H1 (cell line): ENCODE measurements at regions not wholly inside any gene's neighbourhood (a gene's known extent, or its start where the extent isn't known, plus 50 kb on each side); places are given as distances from the start of the nearest gene placed in this dataset.

ENCODE experiments used
- CTCF ChIA-PET: fragments of 300-600 bp; sonication (Branson Sonifier 250); formaldehyde crosslinking; loops from one replicate; lab custom pipeline; 2021; ENCODE audit not compliant: partially characterized antibody; lab: Charles Lee
- POLR2A ChIA-PET: fragments of 300-600 bp; sonication (Branson Sonifier 250); formaldehyde crosslinking; loops from one replicate; lab custom pipeline; 2021; ENCODE audit warnings: inconsistent platforms; ENCODE audit not compliant: partially characterized antibody; lab: Charles Lee
- DNase-seq, 2 experiments: peaks; one replicate each; pipeline versions ENCODE4 v3.0.0 to v3.0.0-alpha.2; 2010 to 2022; ENCODE audit warnings: low spot score in 2 of 2, low read depth in 1 of 2, mixed read lengths in 1 of 2
- FAIRE-seq: peaks from 2 replicates; lab custom pipeline; 2011; peaks lifted over from hg19 to GRCh38; lab: Jason Lieb, UNC
- H2AFZ ChIP-seq: 2 replicates; pipeline ENCODE4 v1.8.1; 2012; ENCODE audit warnings: low read length, inconsistent platforms
- H2AK5ac ChIP-seq: 2 replicates; pipeline ENCODE4 v1.6.1; 2013; ENCODE audit warnings: low read depth, low read length
- H2BK120ac ChIP-seq: replicated peaks from 2 replicates; pipeline ENCODE3; 2013; ENCODE audit warnings: low read depth, low read length, inconsistent platforms
- H2BK12ac ChIP-seq: 2 replicates; pipeline ENCODE4 v1.6.1; 2013; ENCODE audit warnings: low read depth, low read length
- H2BK15ac ChIP-seq: 2 replicates; pipeline ENCODE4 v1.6.1; 2013; ENCODE audit warnings: low read length
- H2BK20ac ChIP-seq: 2 replicates; pipeline ENCODE4 v1.6.1; 2013; ENCODE audit warnings: low read length
- H2BK5ac ChIP-seq: 2 replicates; pipeline ENCODE4 v1.6.1; 2013; ENCODE audit warnings: low read depth, low read length
- H3K14ac ChIP-seq: 2 replicates; pipeline ENCODE4 v1.6.1; 2013; ENCODE audit warnings: inconsistent platforms; ENCODE audit not compliant: insufficient read length
- H3K18ac ChIP-seq: 2 replicates; pipeline ENCODE4 v1.6.1; 2013; ENCODE audit warnings: low read length; ENCODE audit errors: extremely low read depth
- H3K23ac ChIP-seq: 2 replicates; pipeline ENCODE4 v1.6.1; 2013; ENCODE audit warnings: inconsistent platforms; ENCODE audit not compliant: insufficient read length
- H3K23me2 ChIP-seq: 2 replicates; pipeline ENCODE4 v1.6.1; 2013; ENCODE audit warnings: low read depth, low read length
- H3K27ac ChIP-seq: 2 replicates; pipeline ENCODE4 v1.6.1; 2011; ENCODE audit warnings: low read depth, low read length, inconsistent platforms
- H3K27me3 ChIP-seq, 4 experiments: replicated peaks in 1 of 4; 1 replicate in 1 of 4; 2 replicates in 3 of 4; pipeline versions ENCODE4 v1.6.1 to v1.8.1; 2011 to 2013; ENCODE audit warnings: low read length in 3 of 4, mild to moderate bottlenecking in 3 of 4, inconsistent platforms in 2 of 4, mixed read lengths in 2 of 4, moderate library complexity in 1 of 4; ENCODE audit not compliant: control insufficient read depth in 3 of 4, insufficient read depth in 3 of 4; ENCODE audit errors: extremely low read depth in 1 of 4
- H3K36me3 ChIP-seq, 4 experiments: 2 replicates each; pipeline versions ENCODE4 v1.6.1 to v1.8.1; 2011 to 2013; ENCODE audit warnings: mild to moderate bottlenecking in 4 of 4, low read length in 3 of 4, moderate library complexity in 2 of 4, control low read depth in 1 of 4, inconsistent platforms in 1 of 4; ENCODE audit not compliant: insufficient read depth in 4 of 4, control insufficient read depth in 2 of 4
- H3K4ac ChIP-seq: replicated peaks from 2 replicates; pipeline ENCODE3; 2013; ENCODE audit warnings: low read length, low read depth, mixed read lengths, inconsistent platforms; ENCODE audit not compliant: insufficient read length
- H3K4me1 ChIP-seq, 4 experiments: replicated peaks in 1 of 4; 1 replicate in 1 of 4; 2 replicates in 3 of 4; pipeline versions ENCODE4 v1.6.1 to v1.8.1; 2011 to 2013; ENCODE audit warnings: low read length in 3 of 4, inconsistent platforms in 2 of 4, mixed read lengths in 1 of 4; ENCODE audit not compliant: insufficient read depth in 4 of 4, control insufficient read depth in 3 of 4
- H3K4me2 ChIP-seq, 2 experiments: 2 replicates each; pipeline versions ENCODE4 v1.6.1 to v1.8.1; 2011 to 2013; ENCODE audit warnings: low read depth in 2 of 2, low read length in 2 of 2, control low read depth in 1 of 2, inconsistent platforms in 1 of 2, mild to moderate bottlenecking in 1 of 2; ENCODE audit not compliant: insufficient read depth in 1 of 2
- H3K4me3 ChIP-seq, 4 experiments: fragments of 200-600, 300-600 bp in 1 of 4; sonication (generic), shearing (Covaris generic), sonication (Bioruptor Twin) in 1 of 4; 2 replicates each; pipeline versions ENCODE4 v1.5.1 to v1.8.1; 2011 to 2016; ENCODE audit warnings: low read length in 4 of 4, low read depth in 3 of 4, control low read depth in 2 of 4, inconsistent platforms in 2 of 4, mild to moderate bottlenecking in 2 of 4, mixed read lengths in 1 of 4, moderate library complexity in 1 of 4; ENCODE audit not compliant: insufficient read depth in 2 of 4; ENCODE audit errors: extremely low read depth in 1 of 4
- H3K56ac ChIP-seq: replicated peaks from 2 replicates; pipeline ENCODE3; 2013; ENCODE audit warnings: low read depth, mild to moderate bottlenecking, mixed read lengths, low read length, inconsistent platforms; ENCODE audit not compliant: insufficient read length
- H3K79me1 ChIP-seq: 2 replicates; pipeline ENCODE4 v1.6.1; 2013; ENCODE audit warnings: low read depth, low read length, control low read depth
- H3K79me2 ChIP-seq, 2 experiments: 2 replicates each; pipeline versions ENCODE4 v1.6.1 to v1.8.1; 2012 to 2013; ENCODE audit warnings: low read length in 2 of 2, mild to moderate bottlenecking in 2 of 2, inconsistent platforms in 1 of 2; ENCODE audit not compliant: insufficient read depth in 2 of 2, control insufficient read depth in 1 of 2
- H3K9ac ChIP-seq, 4 experiments: replicated peaks in 1 of 4; 1 replicate in 1 of 4; 2 replicates in 3 of 4; pipeline versions ENCODE4 v1.6.1 to v1.8.1; 2011 to 2013; ENCODE audit warnings: low read depth in 3 of 4, low read length in 3 of 4, control low read depth in 2 of 4, mild to moderate bottlenecking in 2 of 4, moderate library complexity in 2 of 4, inconsistent platforms in 1 of 4; ENCODE audit errors: extremely low read depth in 1 of 4
- H3K9me3 ChIP-seq, 2 experiments: 2 replicates each; pipeline versions ENCODE4 v1.6.1 to v1.8.1; 2012 to 2013; ENCODE audit warnings: mild to moderate bottlenecking in 2 of 2, moderate library complexity in 2 of 2, control low read depth in 1 of 2, inconsistent platforms in 1 of 2, low read depth in 1 of 2, low read length in 1 of 2, mixed read lengths in 1 of 2; ENCODE audit not compliant: insufficient read depth in 2 of 2
- H4K20me1 ChIP-seq, 2 experiments: replicated peaks in 1 of 2; 2 replicates each; pipeline versions ENCODE3 to v1.8.1; 2011 to 2013; ENCODE audit warnings: inconsistent platforms in 2 of 2, low read length in 2 of 2, mild to moderate bottlenecking in 1 of 2; ENCODE audit not compliant: insufficient read depth in 2 of 2, control insufficient read depth in 1 of 2
- H4K5ac ChIP-seq: 2 replicates; pipeline ENCODE4 v1.6.1; 2013; ENCODE audit warnings: low read length, low read depth, mixed read lengths, inconsistent platforms; ENCODE audit not compliant: insufficient read length
- H4K8ac ChIP-seq: 2 replicates; pipeline ENCODE4 v1.8.0; 2013; ENCODE audit warnings: mild to moderate bottlenecking, moderate library complexity, low read length, inconsistent platforms; ENCODE audit not compliant: insufficient read depth; ENCODE audit errors: extremely low read depth
- H4K91ac ChIP-seq: replicated peaks from 2 replicates; pipeline ENCODE3; 2013; ENCODE audit warnings: low read length, mixed read lengths, inconsistent platforms; ENCODE audit not compliant: insufficient read length
- CEBPB ChIP-seq: IDR thresholded peaks from 2 replicates; pipeline ENCODE4 v1.6.1; 2012; ENCODE audit warnings: low read depth, low read length
- RXRA ChIP-seq: IDR thresholded peaks from 2 replicates; pipeline ENCODE4 v1.6.1; 2011; ENCODE audit warnings: low read depth, mild to moderate bottlenecking, low read length, moderate library complexity; ENCODE audit not compliant: insufficient read depth
- WGBS, 2 experiments: shearing (Covaris generic) in 1 of 2; methylation state at CpG; one replicate each; pipeline versions ENCODE4 v1.1.6 to v1.1.7; 2013 to 2015; ENCODE audit warnings: low lambda C conversion rate in 2 of 2, mixed read lengths in 2 of 2, inconsistent platforms in 1 of 2, low coverage in 1 of 2, missing lambda C conversion rate in 1 of 2; ENCODE audit not compliant: insufficient replicate concordance in 2 of 2, insufficient coverage in 1 of 2, insufficient read length in 1 of 2; ENCODE audit errors: extremely low coverage in 1 of 2, missing lambda C conversion rate in 1 of 2; 5-methylcytosine and 5-hydroxymethylcytosine counted together

GRCh38 chr5:158375531-158375930 lies 516.6 kb upstream of the CLINT1 start:
- Histone ChIP-seq H2BK5ac (no peak overlapping the region), H2AK5ac (no peak overlapping the region), H3K4ac (no peak overlapping the region), H3K18ac (no peak overlapping the region), H4K20me1 (no peaks in the 10 kb centered on the region), H2BK15ac (no peak overlapping the region), H3K4me3 (no peak overlapping the region), H2AFZ (no peak overlapping the region), H3K79me1 (no peaks in the 10 kb centered on the region), H4K8ac (no peak overlapping the region), H3K23me2 (no peaks in the 10 kb centered on the region; the same call in 1 of the 2 replicates), H3K4me2 (no peak overlapping the region), H3K36me3 (no peaks in the 10 kb centered on the region), H3K23ac (no peak overlapping the region), H4K91ac (no peak overlapping the region), H2BK20ac (no peak overlapping the region), H4K5ac (no peak overlapping the region), H3K79me2 (no peaks in the 10 kb centered on the region), H2BK120ac (no peak overlapping the region), H2BK12ac (no peak overlapping the region), H3K9ac (no peak overlapping the region), H3K56ac (no peak overlapping the region), H3K4me1 (0 out of 7 replicates have a peak, but pooled peaks cover 0 to 2% (median 0%) of the 10 kb centered on the region in 4 experiments), H3K9me3 (peaks cover 0 to 6% of the 10 kb centered on the region in 2 experiments; a peak in 1 of 4 replicates), H3K27ac (no peak overlapping the region), H3K27me3 (no peaks in the 10 kb centered on the region), H3K14ac (no peak overlapping the region)
- DNase-seq (no peak), FAIRE-seq (no peak)
- WGBS, 2 experiments = 82% methylated on average over 3 of the region's 3 CpGs; no CpG with 5 or more reads in 1 of the 2 experiments
- POLR2A ChIA-PET = no interaction called here
- CTCF ChIA-PET = interaction anchor here (0.8 kb wide), 1 partner anchor 19 kb away, joined by 3 read pairs; no protein-coding TSS in a partner anchor
- TF ChIP-seq RXRA (no peak), CEBPB (0 out of 2 replicates have a peak, but pooled peaks have one; percentile 42)
- TF ChIP-seq, all 59 proteins: peak for 1
